ENCODE measurements at regions not wholly inside any gene's neighbourhood (a gene's known extent, or its start where the extent isn't known, plus 50 kb on each side); places are given as distances from the start of the nearest gene placed in this dataset.
A peak's percentile ranks its signal among the peaks of the same experiment; 100 is the strongest.

GRCh38 chr2:42934580-42935186, 142.3 kb upstream of the HAAO start:
- Histone ChIP-seq H3K4me1 (ENCODE audit: control insufficient read depth in 2 of 2, insufficient read depth in 2 of 2, low read length in 2 of 2) (peaks cover 21 to 26% of the 10 kb centered on the region in 2 donors), H3K27ac (ENCODE audit: low read depth in 2 of 2, low read length in 2 of 2) (no peak overlapping the region), H3K9ac (ENCODE audit: low read depth in 1 of 2, low read length in 2 of 2) (no peak overlapping the region), H3K27me3 (ENCODE audit: control insufficient read depth in 2 of 2, insufficient read depth in 2 of 2, low read length in 2 of 2) (no peaks in the 10 kb centered on the region), H3K4me3 (ENCODE audit: low read length in 2 of 2) (no peak overlapping the region), H3K36me3 (ENCODE audit: control insufficient read depth in 2 of 2, insufficient read depth in 2 of 2, low read length in 2 of 2) (no peaks in the 10 kb centered on the region), H3K9me3 (ENCODE audit: control insufficient read depth in 2 of 2, low read length in 2 of 2) (no peaks in the 10 kb centered on the region)

- Histone ChIP-seq H3K27me3 (ENCODE audit: control insufficient read depth in 2 of 2, insufficient read depth in 2 of 2, low read length in 2 of 2) (no peaks in the 10 kb centered on the region), H3K9me3 (ENCODE audit: control insufficient read depth in 2 of 2, low read length in 2 of 2) (no peaks in the 10 kb centered on the region), H3K36me3 (ENCODE audit: control insufficient read depth in 2 of 2, insufficient read depth in 2 of 2, low read length in 2 of 2) (no peaks in the 10 kb centered on the region), H3K27ac (ENCODE audit: low read depth in 2 of 2, low read length in 2 of 2) (no peak overlapping the region), H3K4me3 (ENCODE audit: low read length in 2 of 2) (no peak overlapping the region), H3K4me1 (ENCODE audit: control insufficient read depth in 2 of 2, insufficient read depth in 2 of 2, low read length in 2 of 2) (peaks cover 29 to 30% of the 10 kb centered on the region in 2 donors), H3K9ac (ENCODE audit: low read depth in 1 of 2, low read length in 2 of 2) (no peak overlapping the region)
These were observed 141.5 kb upstream of the HAAO start for GRCh38 chr2:42933824-42934254.

DNA sequence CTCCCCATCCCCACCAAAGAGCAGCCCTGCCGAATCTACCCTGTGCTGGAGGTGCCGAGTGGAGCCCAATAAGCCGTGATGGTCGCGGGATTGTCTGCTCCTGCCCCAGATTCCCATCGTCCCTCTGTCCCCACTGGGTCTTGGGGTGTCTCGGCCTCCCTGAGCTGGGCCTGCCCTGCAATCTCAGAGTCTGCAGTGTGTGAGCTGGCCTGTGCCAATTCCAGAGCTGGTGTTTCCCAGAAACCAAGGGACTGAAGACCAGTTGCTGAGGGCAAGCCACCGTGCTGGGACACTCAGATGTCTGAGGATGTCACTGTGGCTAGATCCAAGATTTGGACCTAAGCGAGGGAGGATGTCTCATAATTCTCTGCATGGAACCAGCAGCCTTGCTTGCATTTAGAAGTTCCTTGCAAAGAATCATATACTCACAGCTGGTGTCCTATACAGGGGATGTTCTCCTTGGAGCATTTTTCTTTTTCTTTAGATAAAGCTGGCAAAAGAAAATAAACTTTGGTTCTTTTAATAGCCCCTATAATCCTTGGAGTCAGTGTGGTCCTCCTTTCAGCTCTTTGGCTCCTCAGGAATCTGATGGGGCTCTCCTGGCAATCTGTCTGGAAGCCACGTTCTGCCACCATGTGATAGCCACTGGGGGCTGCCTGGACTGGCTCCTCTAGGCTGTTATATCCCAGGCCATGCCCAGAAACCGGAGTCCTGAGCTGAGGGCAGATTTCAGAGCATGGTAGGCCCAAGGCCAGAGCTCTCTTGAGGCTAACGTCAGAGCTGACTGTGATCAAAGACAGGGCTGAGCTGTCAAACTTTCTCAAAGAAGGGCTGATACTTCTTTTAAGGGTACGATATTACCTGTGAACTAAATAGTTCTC, 140.1 kb upstream of the HAAO start:
- no peak overlapping the region for H3K4me3 ChIP-seq (ENCODE audit: low read length in 2 of 2)
- H3K36me3 ChIP-seq (ENCODE audit: control insufficient read depth in 2 of 2, insufficient read depth in 2 of 2, low read length in 2 of 2): no peaks in the 10 kb centered on the region
- H3K27me3 ChIP-seq (ENCODE audit: control insufficient read depth in 2 of 2, insufficient read depth in 2 of 2, low read length in 2 of 2): no peaks in the 10 kb centered on the region
- peak overlapping the region in 1 of 2 donors; percentile 35 for H3K27ac ChIP-seq (ENCODE audit: low read depth in 2 of 2, low read length in 2 of 2)
- H3K4me1 ChIP-seq (ENCODE audit: control insufficient read depth in 2 of 2, insufficient read depth in 2 of 2, low read length in 2 of 2): peaks cover 42% of the 10 kb centered on the region in 2 donors
- no peak overlapping the region for H3K9ac ChIP-seq (ENCODE audit: low read depth in 1 of 2, low read length in 2 of 2)
- no peaks in the 10 kb centered on the region for H3K9me3 ChIP-seq (ENCODE audit: control insufficient read depth in 2 of 2, low read length in 2 of 2)

DNA sequence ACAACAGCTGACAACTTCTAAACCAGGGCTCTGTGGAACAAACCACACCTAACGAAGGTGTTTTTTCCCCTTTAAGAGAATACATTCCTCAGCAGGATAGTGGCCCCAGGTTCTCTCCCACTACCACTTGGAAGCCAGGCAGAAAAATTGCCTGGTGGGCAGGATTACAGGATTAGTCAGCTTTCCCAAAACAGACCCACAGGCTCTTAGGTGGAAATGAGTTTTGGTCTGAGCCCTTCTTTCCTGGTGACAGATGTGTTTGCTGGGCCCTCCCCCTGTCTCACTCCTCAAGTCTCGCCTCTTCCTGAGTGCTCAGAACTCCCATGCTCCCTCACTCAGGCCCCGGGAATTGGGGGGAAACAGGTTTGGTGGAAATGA, 139.4 kb upstream of the HAAO start:
- Histone ChIP-seq H3K4me3 (ENCODE audit: low read length in 2 of 2) (no peak overlapping the region), H3K9me3 (ENCODE audit: control insufficient read depth in 2 of 2, low read length in 2 of 2) (no peaks in the 10 kb centered on the region), H3K4me1 (ENCODE audit: control insufficient read depth in 2 of 2, insufficient read depth in 2 of 2, low read length in 2 of 2) (peaks cover 49% of the 10 kb centered on the region in 2 donors), H3K27me3 (ENCODE audit: control insufficient read depth in 2 of 2, insufficient read depth in 2 of 2, low read length in 2 of 2) (no peaks in the 10 kb centered on the region), H3K9ac (ENCODE audit: low read depth in 1 of 2, low read length in 2 of 2) (peak overlapping the region; percentile 10 to 26), H3K27ac (ENCODE audit: low read depth in 2 of 2, low read length in 2 of 2) (peak overlapping the region; percentile 6 to 24), H3K36me3 (ENCODE audit: control insufficient read depth in 2 of 2, insufficient read depth in 2 of 2, low read length in 2 of 2) (no peaks in the 10 kb centered on the region)

DNA sequence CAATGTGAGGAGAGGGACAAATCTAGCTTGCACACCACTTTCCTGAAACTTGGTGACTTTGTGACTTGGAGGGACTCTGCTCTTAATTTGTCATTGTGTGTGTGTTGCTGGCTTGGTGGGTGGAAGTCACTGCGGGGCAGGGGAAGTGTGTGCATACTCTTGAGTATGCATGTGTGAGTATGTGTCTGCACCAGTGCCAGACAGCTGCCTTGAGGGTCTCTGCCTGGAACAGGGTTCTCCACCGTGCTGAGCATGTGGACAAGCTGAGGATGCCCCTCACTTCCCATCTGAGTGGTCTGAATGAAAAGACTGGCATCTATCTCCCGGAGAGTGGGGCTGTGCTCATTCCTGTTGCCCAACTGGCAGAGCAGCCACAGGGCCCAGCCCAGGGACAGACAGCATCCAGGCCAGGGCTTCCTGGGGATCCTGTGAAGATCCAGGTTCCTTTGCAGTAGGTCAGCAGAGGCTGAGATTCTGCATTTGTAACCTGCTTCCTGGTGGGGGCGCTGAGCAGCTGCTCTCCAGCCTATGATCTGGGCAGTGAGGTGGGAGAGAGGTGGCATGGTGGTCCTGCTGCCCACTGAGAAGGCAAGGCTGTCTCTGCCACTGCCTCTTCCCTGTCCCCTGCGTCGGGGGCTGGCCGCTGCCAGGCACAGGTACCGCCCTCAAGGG, 138.9 kb upstream of the HAAO start:
- peak overlapping the region; percentile 6 to 24 for H3K27ac ChIP-seq (ENCODE audit: low read depth in 2 of 2, low read length in 2 of 2)
- no peak overlapping the region for H3K4me3 ChIP-seq (ENCODE audit: low read length in 2 of 2)
- peaks cover 54 to 55% of the 10 kb centered on the region in 2 donors for H3K4me1 ChIP-seq (ENCODE audit: control insufficient read depth in 2 of 2, insufficient read depth in 2 of 2, low read length in 2 of 2)
- no peaks in the 10 kb centered on the region for H3K36me3 ChIP-seq (ENCODE audit: control insufficient read depth in 2 of 2, insufficient read depth in 2 of 2, low read length in 2 of 2)
- H3K27me3 ChIP-seq (ENCODE audit: control insufficient read depth in 2 of 2, insufficient read depth in 2 of 2, low read length in 2 of 2): no peaks in the 10 kb centered on the region
- peak overlapping the region; percentile 10 to 26 for H3K9ac ChIP-seq (ENCODE audit: low read depth in 1 of 2, low read length in 2 of 2)
- no peaks in the 10 kb centered on the region for H3K9me3 ChIP-seq (ENCODE audit: control insufficient read depth in 2 of 2, low read length in 2 of 2)

GRCh38 chr2:42930025-42930581, 137.7 kb upstream of the HAAO start:
- Histone ChIP-seq H3K36me3 (ENCODE audit: control insufficient read depth in 2 of 2, insufficient read depth in 2 of 2, low read length in 2 of 2) (no peaks in the 10 kb centered on the region), H3K27ac (ENCODE audit: low read depth in 2 of 2, low read length in 2 of 2) (peak overlapping the region; percentile 87 to 94), H3K9ac (ENCODE audit: low read depth in 1 of 2, low read length in 2 of 2) (peak overlapping the region; percentile 46 to 58), H3K27me3 (ENCODE audit: control insufficient read depth in 2 of 2, insufficient read depth in 2 of 2, low read length in 2 of 2) (no peaks in the 10 kb centered on the region), H3K4me1 (ENCODE audit: control insufficient read depth in 2 of 2, insufficient read depth in 2 of 2, low read length in 2 of 2) (peaks cover 66% of the 10 kb centered on the region in 2 donors), H3K4me3 (ENCODE audit: low read length in 2 of 2) (no peak overlapping the region), H3K9me3 (ENCODE audit: control insufficient read depth in 2 of 2, low read length in 2 of 2) (no peaks in the 10 kb centered on the region)

DNA sequence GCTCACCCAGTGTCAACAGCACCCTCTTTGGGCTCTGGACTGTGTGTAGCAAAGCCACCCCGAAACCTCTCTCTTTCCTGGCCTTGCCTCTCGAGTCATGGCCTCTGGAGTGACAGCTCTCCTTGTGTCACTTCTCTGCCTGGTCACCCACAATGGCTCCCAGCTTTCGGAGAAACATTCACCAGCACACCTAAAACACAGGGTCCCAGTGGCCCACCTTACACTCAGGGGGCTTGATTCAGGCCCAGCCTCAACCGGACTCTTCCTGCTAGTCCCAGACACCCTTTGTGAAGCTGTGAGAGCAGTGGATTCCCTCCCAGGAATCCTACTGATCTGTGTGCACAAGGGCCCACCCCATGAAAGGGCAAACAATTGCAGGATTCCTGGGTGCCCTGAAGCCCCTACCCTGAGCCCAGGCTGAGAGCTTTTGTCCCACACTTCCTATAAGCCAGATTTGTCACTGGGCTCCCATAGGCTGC, 137.2 kb upstream of the HAAO start:
- peak overlapping the region in 1 of 2 donors; percentile 34 for H3K4me3 ChIP-seq (ENCODE audit: low read length in 2 of 2)
- H3K9ac ChIP-seq (ENCODE audit: low read depth in 1 of 2, low read length in 2 of 2): peak overlapping the region; percentile 46 to 58
- H3K4me1 ChIP-seq (ENCODE audit: control insufficient read depth in 2 of 2, insufficient read depth in 2 of 2, low read length in 2 of 2): peaks cover 71% of the 10 kb centered on the region in 2 donors
- no peaks in the 10 kb centered on the region for H3K27me3 ChIP-seq (ENCODE audit: control insufficient read depth in 2 of 2, insufficient read depth in 2 of 2, low read length in 2 of 2)
- H3K36me3 ChIP-seq (ENCODE audit: control insufficient read depth in 2 of 2, insufficient read depth in 2 of 2, low read length in 2 of 2): no peaks in the 10 kb centered on the region
- peak overlapping the region; percentile 87 to 94 for H3K27ac ChIP-seq (ENCODE audit: low read depth in 2 of 2, low read length in 2 of 2)
- H3K9me3 ChIP-seq (ENCODE audit: control insufficient read depth in 2 of 2, low read length in 2 of 2): no peaks in the 10 kb centered on the region

- peak overlapping the region; percentile 46 to 58 for H3K9ac ChIP-seq (ENCODE audit: low read depth in 1 of 2, low read length in 2 of 2)
- H3K27ac ChIP-seq (ENCODE audit: low read depth in 2 of 2, low read length in 2 of 2): peak overlapping the region; percentile 87 to 94
- no peaks in the 10 kb centered on the region for H3K9me3 ChIP-seq (ENCODE audit: control insufficient read depth in 2 of 2, low read length in 2 of 2)
- no peaks in the 10 kb centered on the region for H3K36me3 ChIP-seq (ENCODE audit: control insufficient read depth in 2 of 2, insufficient read depth in 2 of 2, low read length in 2 of 2)
- H3K4me3 ChIP-seq (ENCODE audit: low read length in 2 of 2): peak overlapping the region in 1 of 2 donors; percentile 34
- no peaks in the 10 kb centered on the region for H3K27me3 ChIP-seq (ENCODE audit: control insufficient read depth in 2 of 2, insufficient read depth in 2 of 2, low read length in 2 of 2)
- H3K4me1 ChIP-seq (ENCODE audit: control insufficient read depth in 2 of 2, insufficient read depth in 2 of 2, low read length in 2 of 2): peaks cover 77% of the 10 kb centered on the region in 2 donors
These were observed 136.5 kb upstream of the HAAO start for GRCh38 chr2:42928692-42929545.

- Histone ChIP-seq H3K9ac (ENCODE audit: low read depth in 1 of 2, low read length in 2 of 2) (peak overlapping the region in 1 of 2 donors; percentile 46), H3K27ac (ENCODE audit: low read depth in 2 of 2, low read length in 2 of 2) (peak overlapping the region; percentile 87 to 94), H3K9me3 (ENCODE audit: control insufficient read depth in 2 of 2, low read length in 2 of 2) (no peaks in the 10 kb centered on the region), H3K4me3 (ENCODE audit: low read length in 2 of 2) (no peak overlapping the region), H3K4me1 (ENCODE audit: control insufficient read depth in 2 of 2, insufficient read depth in 2 of 2, low read length in 2 of 2) (peaks cover 76 to 79% of the 10 kb centered on the region in 2 donors), H3K36me3 (ENCODE audit: control insufficient read depth in 2 of 2, insufficient read depth in 2 of 2, low read length in 2 of 2) (no peaks in the 10 kb centered on the region), H3K27me3 (ENCODE audit: control insufficient read depth in 2 of 2, insufficient read depth in 2 of 2, low read length in 2 of 2) (no peaks in the 10 kb centered on the region)
These were observed 135.8 kb upstream of the HAAO start for GRCh38 chr2:42928161-42928691.

All from mucosa of rectum (tissue), 2 donors.